HepG2 (cell line): ENCODE measurements at regions not wholly inside any gene's neighbourhood (a gene's known extent, or its start where the extent isn't known, plus 50 kb on each side); places are given as distances from the start of the nearest gene placed in this dataset.

Experiments used
- ATAC-seq: fragments of 200-7000 bp; cut with Tn5 transposase; 3 replicates; pipeline ENCODE4 v1.9.1; 2020; ENCODE audit warnings: mild to moderate bottlenecking, moderate library complexity
- BruUV-seq: library from RNA; stranded (reverse); fragments of 400-500 nt; replicated peaks from 2 replicates; lab custom pipeline; 2021; lab: Mats Ljungman, UMichigan
- CTCF ChIA-PET: fragments of 300-600 bp; formaldehyde crosslinking; extraction: SDS; loops from one replicate; lab custom pipeline; 2021; ENCODE audit warnings: low total read pairs, inconsistent platforms, low intra/inter-chr PET ratio; lab: Yijun Ruan, JAX
- POLR2A ChIA-PET: fragments of 350-600 bp; sonication (Branson Sonifier 250); formaldehyde crosslinking; loops from one replicate; lab custom pipeline; 2020; ENCODE audit warnings: antibody characterized with exemption, inconsistent platforms; lab: Yijun Ruan, JAX
- DNase-seq: peaks from one replicate; pipeline ENCODE4 v3.0.0-alpha.2; 2015; ENCODE audit warnings: low spot score
- FAIRE-seq: peaks from 3 replicates; lab custom pipeline; 2011; peaks lifted over from hg19 to GRCh38; lab: Jason Lieb, UNC
- H2AFZ ChIP-seq: one replicate; pipeline ENCODE4 v1.6.1; 2011; ENCODE audit warnings: low read length, inconsistent platforms
- H3K27ac ChIP-seq: fragments of 300-600 bp; 3 replicates; pipeline ENCODE4 v1.8.0; 2011; ENCODE audit warnings: mixed run types, mild to moderate bottlenecking, mixed read lengths, low read length, inconsistent platforms; ENCODE audit not compliant: insufficient read depth; ENCODE audit errors: extremely low read length
- H3K27me3 ChIP-seq, 2 experiments: fragments of 200-600 bp in 1 of 2; 2 replicates in 1 of 2; 3 replicates in 1 of 2; pipeline versions ENCODE4 v1.6.0 to v1.8.0; 2011; ENCODE audit warnings: low read length in 2 of 2, mild to moderate bottlenecking in 2 of 2, moderate library complexity in 2 of 2, inconsistent platforms in 1 of 2; ENCODE audit not compliant: insufficient read depth in 2 of 2, control insufficient read depth in 1 of 2
- H3K36me3 ChIP-seq, 2 experiments: fragments of 200-600 bp in 1 of 2; replicated peaks in 1 of 2; 2 replicates in 1 of 2; 3 replicates in 1 of 2; pipeline versions ENCODE4 v1.5.1 to v1.8.0; 2011; ENCODE audit warnings: low read length in 2 of 2, inconsistent platforms in 1 of 2; ENCODE audit not compliant: insufficient read depth in 2 of 2, control insufficient read depth in 1 of 2
- H3K4me1 ChIP-seq: 2 replicates; pipeline ENCODE4 v1.5.1; 2012; ENCODE audit warnings: low read length, inconsistent platforms; ENCODE audit not compliant: insufficient read depth
- H3K4me2 ChIP-seq: 2 replicates; pipeline ENCODE4 v1.6.0; 2011; ENCODE audit warnings: low read depth, low read length, inconsistent platforms
- H3K4me3 ChIP-seq, 3 experiments: fragments of 200-600 bp in 1 of 3; sonication (generic), shearing (Covaris generic) in 1 of 3; replicated peaks in 1 of 3; 2 replicates each; pipeline ENCODE4 v1.5.1; 2011 to 2016; ENCODE audit warnings: low read length in 3 of 3, inconsistent platforms in 2 of 3, low read depth in 2 of 3, mild to moderate bottlenecking in 2 of 3, control low read depth in 1 of 3, mixed read lengths in 1 of 3; ENCODE audit not compliant: insufficient read depth in 1 of 3
- H3K79me2 ChIP-seq: one replicate; pipeline ENCODE4 v1.6.1; 2011; ENCODE audit warnings: low read length, inconsistent platforms; ENCODE audit not compliant: insufficient read depth
- H3K9ac ChIP-seq: 2 replicates; pipeline ENCODE4 v1.6.0; 2011; ENCODE audit warnings: mild to moderate bottlenecking, low read depth, low read length, inconsistent platforms; ENCODE audit not compliant: insufficient read depth
- H3K9me3 ChIP-seq: 2 replicates; pipeline ENCODE4 v1.5.1; 2012; ENCODE audit warnings: mild to moderate bottlenecking, low read length
- H4K20me1 ChIP-seq: 2 replicates; pipeline ENCODE4 v1.6.0; 2011; ENCODE audit warnings: inconsistent platforms, mild to moderate bottlenecking, low read length, moderate library complexity; ENCODE audit not compliant: insufficient read depth
- CEBPG ChIP-seq: IDR thresholded peaks from 2 replicates; pipeline ENCODE4 v1.6.1; 2016
- IKZF1 ChIP-seq: fragments of 450-650 bp; IDR thresholded peaks from 2 replicates; pipeline ENCODE4 v1.7.1; 2016
- JUN ChIP-seq: sonication (generic); formaldehyde crosslinking; IDR thresholded peaks from 2 replicates; pipeline ENCODE4 v1.4.0; 2020; ENCODE audit warnings: mild to moderate bottlenecking, missing genetic modification reagents
- KLF6 ChIP-seq: IDR thresholded peaks from 2 replicates; pipeline ENCODE4 v1.8.0; 2016; ENCODE audit warnings: missing biosample characterization, missing genetic modification reagents
- MAFF ChIP-seq: IDR thresholded peaks from 2 replicates; pipeline ENCODE4 v1.6.1; 2011; ENCODE audit warnings: low read depth, low read length, improper control_type of control experiment
- NAIF1 ChIP-seq: sonication (generic); formaldehyde crosslinking; IDR thresholded peaks from 2 replicates; pipeline ENCODE4 v1.5.0; 2020; ENCODE audit warnings: mild to moderate bottlenecking, missing genetic modification reagents, borderline replicate concordance
- NFKB2 ChIP-seq: sonication (generic); formaldehyde crosslinking; IDR thresholded peaks from 2 replicates; pipeline ENCODE4 v1.4.0; 2020; ENCODE audit warnings: missing genetic modification reagents, borderline replicate concordance
- SIX1 ChIP-seq: sonication (generic); formaldehyde crosslinking; IDR thresholded peaks from 2 replicates; pipeline ENCODE4 v1.4.0; 2020; ENCODE audit warnings: missing genetic modification reagents, borderline replicate concordance
- SMAD3 ChIP-seq: sonication (generic); formaldehyde crosslinking; IDR thresholded peaks from 2 replicates; pipeline ENCODE4 v1.4.0; 2020; ENCODE audit warnings: missing genetic modification reagents
- UBTF ChIP-seq: sonication (generic); formaldehyde crosslinking; IDR thresholded peaks from 2 replicates; pipeline ENCODE4 v1.4.0; 2020; ENCODE audit warnings: mild to moderate bottlenecking, missing genetic modification reagents
- ZNF124 ChIP-seq: sonication (generic); formaldehyde crosslinking; IDR thresholded peaks from 2 replicates; pipeline ENCODE4 v1.4.0; 2020; ENCODE audit warnings: missing genetic modification reagents
- ZNF460 ChIP-seq: sonication (generic); formaldehyde crosslinking; IDR thresholded peaks from 2 replicates; pipeline ENCODE4 v1.5.1; 2020; ENCODE audit warnings: missing genetic modification reagents, mild to moderate bottlenecking, borderline replicate concordance
- ZNF546 ChIP-seq: sonication (generic); formaldehyde crosslinking; conservative IDR thresholded peaks from 2 replicates; pipeline ENCODE4 v1.8.1; 2023; ENCODE audit warnings: mild to moderate bottlenecking, missing genetic modification reagents
- ZNF652 ChIP-seq: IDR thresholded peaks from 2 replicates; pipeline ENCODE4 v1.6.1; 2016; ENCODE audit warnings: low read depth, borderline replicate concordance
- ZNF724P ChIP-seq: sonication (generic); formaldehyde crosslinking; IDR thresholded peaks from 2 replicates; pipeline ENCODE4 v1.8.0; 2022; ENCODE audit warnings: missing genetic modification reagents, borderline replicate concordance
- ZNF761 ChIP-seq: sonication (generic); formaldehyde crosslinking; conservative IDR thresholded peaks from 2 replicates; pipeline ENCODE4 v1.4.0; 2020; ENCODE audit warnings: mild to moderate bottlenecking, missing genetic modification reagents
- whole genome bisulfite sequencing: methylation state at CpG from one replicate; pipeline ENCODE4 v1.1.6; 2017; ENCODE audit warnings: low lambda C conversion rate; 5-methylcytosine and 5-hydroxymethylcytosine counted together
- in situ Hi-C: cut with HindIII; loops from 2 replicates; pipeline ENCODE4 v1.10.0; 2017; ENCODE audit warnings: low pct_unique_long_range_greater_than_20kb; ENCODE audit not compliant: extremely low pct_ligation_motif_present
- intact Hi-C: fragments of 100-400 bp; cut with micrococcal nuclease; formaldehyde crosslinking; loops from one replicate; pipeline ENCODE4 v1.10.0; 2022; ENCODE audit not compliant: unreplicated experiment
- TF ChIP-seq, protein P1 (sequence below): sonication (generic); formaldehyde crosslinking; conservative IDR thresholded peaks from 2 replicates; pipeline ENCODE4 v1.5.0; 2020; ENCODE audit warnings: missing genetic modification reagents
- TF ChIP-seq, protein P2 (sequence below): sonication (generic); formaldehyde crosslinking; IDR thresholded peaks from 2 replicates; pipeline ENCODE4 v1.4.0; 2020; ENCODE audit warnings: missing genetic modification reagents

DNA sequence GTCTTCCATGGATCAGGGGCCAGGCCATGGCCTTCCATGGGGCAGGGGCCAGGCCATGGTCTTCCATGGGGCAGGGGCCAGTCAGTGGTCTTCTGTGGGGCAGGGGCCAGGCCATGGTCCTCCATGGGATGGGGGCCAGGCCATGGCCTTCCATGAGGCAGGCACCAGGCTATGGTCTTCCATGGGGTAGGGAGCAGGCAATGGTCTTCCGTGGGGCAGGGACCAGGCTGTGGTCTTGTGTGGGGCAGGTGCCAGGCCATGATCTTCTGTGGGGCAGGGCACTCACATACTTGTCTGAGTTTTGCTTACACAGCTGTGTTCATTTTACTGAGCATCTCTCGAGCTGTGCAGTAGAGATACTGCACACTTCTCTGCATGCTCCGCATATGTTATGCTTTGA, 57.3 kb upstream of the THBS2 start:
- BruUV-seq: no TSS peak
- CTCF ChIA-PET: no interaction called here
- Histone ChIP-seq H2AFZ (no peak overlapping the region), H3K4me2 (no peak overlapping the region), H3K79me2 (no peaks in the 10 kb centered on the region), H3K4me3 (no peak overlapping the region), H3K27ac (no peak overlapping the region)
- TF ChIP-seq, protein P1, sequence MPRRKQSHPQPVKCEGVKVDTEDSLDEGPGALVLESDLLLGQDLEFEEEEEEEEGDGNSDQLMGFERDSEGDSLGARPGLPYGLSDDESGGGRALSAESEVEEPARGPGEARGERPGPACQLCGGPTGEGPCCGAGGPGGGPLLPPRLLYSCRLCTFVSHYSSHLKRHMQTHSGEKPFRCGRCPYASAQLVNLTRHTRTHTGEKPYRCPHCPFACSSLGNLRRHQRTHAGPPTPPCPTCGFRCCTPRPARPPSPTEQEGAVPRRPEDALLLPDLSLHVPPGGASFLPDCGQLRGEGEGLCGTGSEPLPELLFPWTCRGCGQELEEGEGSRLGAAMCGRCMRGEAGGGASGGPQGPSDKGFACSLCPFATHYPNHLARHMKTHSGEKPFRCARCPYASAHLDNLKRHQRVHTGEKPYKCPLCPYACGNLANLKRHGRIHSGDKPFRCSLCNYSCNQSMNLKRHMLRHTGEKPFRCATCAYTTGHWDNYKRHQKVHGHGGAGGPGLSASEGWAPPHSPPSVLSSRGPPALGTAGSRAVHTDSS: no peak
- no peak for TF ChIP-seq ZNF652
- TF ChIP-seq NAIF1 (CRISPR knock-in tag): no peak
- TF ChIP-seq SIX1: no peak
- TF ChIP-seq IKZF1: no peak
- TF ChIP-seq, protein P2, sequence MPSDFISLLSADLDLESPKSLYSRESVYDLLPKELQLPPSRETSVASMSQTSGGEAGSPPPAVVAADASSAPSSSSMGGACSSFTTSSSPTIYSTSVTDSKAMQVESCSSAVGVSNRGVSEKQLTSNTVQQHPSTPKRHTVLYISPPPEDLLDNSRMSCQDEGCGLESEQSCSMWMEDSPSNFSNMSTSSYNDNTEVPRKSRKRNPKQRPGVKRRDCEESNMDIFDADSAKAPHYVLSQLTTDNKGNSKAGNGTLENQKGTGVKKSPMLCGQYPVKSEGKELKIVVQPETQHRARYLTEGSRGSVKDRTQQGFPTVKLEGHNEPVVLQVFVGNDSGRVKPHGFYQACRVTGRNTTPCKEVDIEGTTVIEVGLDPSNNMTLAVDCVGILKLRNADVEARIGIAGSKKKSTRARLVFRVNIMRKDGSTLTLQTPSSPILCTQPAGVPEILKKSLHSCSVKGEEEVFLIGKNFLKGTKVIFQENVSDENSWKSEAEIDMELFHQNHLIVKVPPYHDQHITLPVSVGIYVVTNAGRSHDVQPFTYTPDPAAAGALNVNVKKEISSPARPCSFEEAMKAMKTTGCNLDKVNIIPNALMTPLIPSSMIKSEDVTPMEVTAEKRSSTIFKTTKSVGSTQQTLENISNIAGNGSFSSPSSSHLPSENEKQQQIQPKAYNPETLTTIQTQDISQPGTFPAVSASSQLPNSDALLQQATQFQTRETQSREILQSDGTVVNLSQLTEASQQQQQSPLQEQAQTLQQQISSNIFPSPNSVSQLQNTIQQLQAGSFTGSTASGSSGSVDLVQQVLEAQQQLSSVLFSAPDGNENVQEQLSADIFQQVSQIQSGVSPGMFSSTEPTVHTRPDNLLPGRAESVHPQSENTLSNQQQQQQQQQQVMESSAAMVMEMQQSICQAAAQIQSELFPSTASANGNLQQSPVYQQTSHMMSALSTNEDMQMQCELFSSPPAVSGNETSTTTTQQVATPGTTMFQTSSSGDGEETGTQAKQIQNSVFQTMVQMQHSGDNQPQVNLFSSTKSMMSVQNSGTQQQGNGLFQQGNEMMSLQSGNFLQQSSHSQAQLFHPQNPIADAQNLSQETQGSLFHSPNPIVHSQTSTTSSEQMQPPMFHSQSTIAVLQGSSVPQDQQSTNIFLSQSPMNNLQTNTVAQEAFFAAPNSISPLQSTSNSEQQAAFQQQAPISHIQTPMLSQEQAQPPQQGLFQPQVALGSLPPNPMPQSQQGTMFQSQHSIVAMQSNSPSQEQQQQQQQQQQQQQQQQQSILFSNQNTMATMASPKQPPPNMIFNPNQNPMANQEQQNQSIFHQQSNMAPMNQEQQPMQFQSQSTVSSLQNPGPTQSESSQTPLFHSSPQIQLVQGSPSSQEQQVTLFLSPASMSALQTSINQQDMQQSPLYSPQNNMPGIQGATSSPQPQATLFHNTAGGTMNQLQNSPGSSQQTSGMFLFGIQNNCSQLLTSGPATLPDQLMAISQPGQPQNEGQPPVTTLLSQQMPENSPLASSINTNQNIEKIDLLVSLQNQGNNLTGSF (CRISPR knock-in tag): no peak
- TF ChIP-seq ZNF124 (CRISPR knock-in tag): no peak
- no peak for TF ChIP-seq CEBPG
- TF ChIP-seq ZNF460 (CRISPR knock-in tag): no peak
- no peak for TF ChIP-seq NFKB2 (CRISPR knock-in tag)
- no peak for TF ChIP-seq JUN
- TF ChIP-seq ZNF724P (CRISPR knock-in tag): no peak
- TF ChIP-seq KLF6 (CRISPR knock-in tag): no peak
- TF ChIP-seq ZNF546 (CRISPR knock-in tag): no peak
- TF ChIP-seq UBTF (CRISPR knock-in tag): no peak
- no peak for TF ChIP-seq SMAD3 (CRISPR knock-in tag)
- no peak for TF ChIP-seq ZNF761
- TF ChIP-seq MAFF: no peak
- TF ChIP-seq, all 625 proteins: peak for 0
- no peak for DNase-seq
- Histone ChIP-seq H4K20me1 (no peaks in the 10 kb centered on the region), H3K9ac (no peak overlapping the region), H3K27me3 (peaks cover 0 to 15% of the 10 kb centered on the region in 2 experiments; a peak in 1 of 5 replicates), H3K4me1 (peaks cover 6% of the 10 kb centered on the region; the same call in 1 of the 2 replicates), H3K36me3 (no peaks in the 10 kb centered on the region), H3K9me3 (no peaks in the 10 kb centered on the region)
- intact Hi-C loops: no loop called here
- WGBS: 19% methylated on average over 3 of the region's 3 CpGs
- no peak for FAIRE-seq
- POLR2A ChIA-PET: no interaction called here
- in situ Hi-C loops: no loop called here
- no peak for ATAC-seq
